Uterus (tissue), 3 donors: ENCODE measurements at regions not wholly inside any gene's neighbourhood (a gene's known extent, or its start where the extent isn't known, plus 50 kb on each side); places are given as distances from the start of the nearest gene placed in this dataset.

Experiments used
- DNase-seq, 2 donors: peaks; one replicate each; pipeline ENCODE4 v3.0.0-alpha.2; 2019 to 2020
- H3K27ac ChIP-seq, 2 donors: fragments of 200-600 bp; sonication (generic); 1 replicate in 1 of 2; 2 replicates in 1 of 2; pipeline ENCODE4 v1.5.1; 2016 to 2018
- H3K27me3 ChIP-seq, 2 donors: fragments of 200-600 bp; sonication (generic); one replicate each; pipeline ENCODE4 v1.5.1; 2018 to 2019; ENCODE audit warnings: control low read depth in 1 of 2
- H3K36me3 ChIP-seq, 2 donors: fragments of 200-600 bp; sonication (generic); one replicate each; pipeline ENCODE4 v1.5.1; 2019; ENCODE audit warnings: control low read depth in 1 of 2
- H3K4me1 ChIP-seq, 2 donors: fragments of 200-600 bp; sonication (generic); one replicate each; pipeline ENCODE4 v1.5.1; 2018 to 2019; ENCODE audit warnings: control low read depth in 1 of 2
- H3K4me3 ChIP-seq, 2 donors: fragments of 200-600 bp; sonication (generic); 1 replicate in 1 of 2; 2 replicates in 1 of 2; pipeline ENCODE4 v1.5.1; 2018 to 2019; ENCODE audit warnings: mild to moderate bottlenecking in 1 of 2
- H3K9me3 ChIP-seq, 2 donors: fragments of 200-600 bp; sonication (generic); one replicate each; pipeline ENCODE4 v1.5.1; 2019; ENCODE audit warnings: control low read depth in 1 of 2
- POLR2A ChIP-seq, 2 donors: fragments of 450-650 bp; IDR thresholded peaks; one replicate each; pipeline ENCODE4 v1.6.1; 2016; ENCODE audit warnings: antibody characterized with exemption in 2 of 2, mild to moderate bottlenecking in 1 of 2, moderate library complexity in 1 of 2
- intact Hi-C: fragments of 100-400 bp; cut with DNase I; formaldehyde crosslinking; loops from one replicate; pipeline ENCODE4 v1.15.1; 2023; ENCODE audit warnings: low total_unique reads
- TF ChIP-seq, protein P1 (sequence below), 4 experiments: fragments of 200-600 bp in 2 of 4; fragments of 450-650 bp in 2 of 4; sonication (generic) in 2 of 4; IDR thresholded peaks; one replicate each; pipeline ENCODE4 v1.5.1; 2016 to 2019; ENCODE audit warnings: antibody characterized with exemption in 4 of 4, mild to moderate bottlenecking in 2 of 4, moderate library complexity in 1 of 4
- donor health status: DM: yes; HTN: yes; CAD: no.

DNA sequence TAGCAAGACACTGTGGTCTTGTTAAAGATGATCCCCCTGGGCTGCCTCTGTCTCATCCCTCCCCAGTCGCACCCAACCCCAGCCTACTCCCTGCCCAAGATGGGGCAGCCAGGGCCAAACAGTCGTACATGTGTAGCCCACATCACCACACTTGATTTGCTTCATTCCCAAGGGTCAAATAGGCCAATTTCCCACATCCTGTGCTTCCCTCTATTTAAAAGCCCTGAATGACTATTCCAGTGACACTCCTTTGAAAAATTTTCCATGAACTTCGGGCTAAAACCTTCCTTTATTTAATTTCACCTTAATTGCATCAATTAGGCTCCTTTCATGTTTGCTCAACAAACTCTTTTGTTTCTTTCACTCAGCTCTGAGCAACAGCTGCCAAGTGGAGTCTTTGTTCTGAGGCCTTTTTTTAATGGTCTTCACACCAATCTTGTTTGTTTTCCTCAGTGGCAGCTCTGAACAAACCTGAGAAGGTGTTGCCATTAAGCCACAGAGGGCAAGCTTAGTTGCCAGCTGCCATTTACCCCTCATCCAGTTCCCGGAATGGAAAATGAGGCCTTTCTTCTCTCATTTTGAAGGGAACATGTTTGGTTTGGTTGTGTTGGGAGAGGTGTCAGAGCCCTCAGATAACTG, 126.9 kb downstream of the APIP start:
- no peak for DNase-seq
- Histone ChIP-seq H3K4me3 (no peak overlapping the region), H3K9me3 (no peaks in the 10 kb centered on the region), H3K36me3 (no peaks in the 10 kb centered on the region), H3K27me3 (no peaks in the 10 kb centered on the region), H3K27ac (no peak overlapping the region), H3K4me1 (no peaks in the 10 kb centered on the region)
- no peak for TF ChIP-seq POLR2A (IDR thresholded peaks at IDR 0.05)
- intact Hi-C loops, result no loop called here

DNA sequence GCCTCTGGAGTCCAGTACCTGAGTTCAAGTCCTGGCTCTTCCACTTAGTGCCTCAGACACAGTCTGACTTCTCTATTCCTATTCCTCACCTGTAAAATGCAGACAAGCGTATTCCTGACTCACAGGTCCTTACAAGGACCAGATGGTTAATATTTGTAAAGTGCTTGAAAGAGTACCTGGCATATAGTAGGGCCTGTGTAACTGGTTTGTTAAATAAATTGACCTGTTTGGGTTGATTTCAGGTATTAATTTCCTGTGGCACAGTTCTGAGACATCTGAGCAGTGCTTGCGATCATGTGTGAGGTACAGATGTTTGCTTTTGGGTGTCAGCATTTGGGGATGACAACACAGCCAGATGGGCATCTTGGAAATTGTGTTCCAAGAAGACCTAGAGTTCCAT, 127.5 kb downstream of the APIP start:
- Histone ChIP-seq H3K9me3 (no peaks in the 10 kb centered on the region), H3K27me3 (no peaks in the 10 kb centered on the region), H3K27ac (no peak overlapping the region), H3K4me3 (no peak overlapping the region), H3K4me1 (no peaks in the 10 kb centered on the region), H3K36me3 (no peaks in the 10 kb centered on the region)
- TF ChIP-seq, protein P1, sequence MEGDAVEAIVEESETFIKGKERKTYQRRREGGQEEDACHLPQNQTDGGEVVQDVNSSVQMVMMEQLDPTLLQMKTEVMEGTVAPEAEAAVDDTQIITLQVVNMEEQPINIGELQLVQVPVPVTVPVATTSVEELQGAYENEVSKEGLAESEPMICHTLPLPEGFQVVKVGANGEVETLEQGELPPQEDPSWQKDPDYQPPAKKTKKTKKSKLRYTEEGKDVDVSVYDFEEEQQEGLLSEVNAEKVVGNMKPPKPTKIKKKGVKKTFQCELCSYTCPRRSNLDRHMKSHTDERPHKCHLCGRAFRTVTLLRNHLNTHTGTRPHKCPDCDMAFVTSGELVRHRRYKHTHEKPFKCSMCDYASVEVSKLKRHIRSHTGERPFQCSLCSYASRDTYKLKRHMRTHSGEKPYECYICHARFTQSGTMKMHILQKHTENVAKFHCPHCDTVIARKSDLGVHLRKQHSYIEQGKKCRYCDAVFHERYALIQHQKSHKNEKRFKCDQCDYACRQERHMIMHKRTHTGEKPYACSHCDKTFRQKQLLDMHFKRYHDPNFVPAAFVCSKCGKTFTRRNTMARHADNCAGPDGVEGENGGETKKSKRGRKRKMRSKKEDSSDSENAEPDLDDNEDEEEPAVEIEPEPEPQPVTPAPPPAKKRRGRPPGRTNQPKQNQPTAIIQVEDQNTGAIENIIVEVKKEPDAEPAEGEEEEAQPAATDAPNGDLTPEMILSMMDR (IDR thresholded peaks at IDR 0.05), result no peak
- TF ChIP-seq POLR2A (IDR thresholded peaks at IDR 0.05), result no peak
- DNase-seq, result no peak
- intact Hi-C loops, result no loop called here

DNA sequence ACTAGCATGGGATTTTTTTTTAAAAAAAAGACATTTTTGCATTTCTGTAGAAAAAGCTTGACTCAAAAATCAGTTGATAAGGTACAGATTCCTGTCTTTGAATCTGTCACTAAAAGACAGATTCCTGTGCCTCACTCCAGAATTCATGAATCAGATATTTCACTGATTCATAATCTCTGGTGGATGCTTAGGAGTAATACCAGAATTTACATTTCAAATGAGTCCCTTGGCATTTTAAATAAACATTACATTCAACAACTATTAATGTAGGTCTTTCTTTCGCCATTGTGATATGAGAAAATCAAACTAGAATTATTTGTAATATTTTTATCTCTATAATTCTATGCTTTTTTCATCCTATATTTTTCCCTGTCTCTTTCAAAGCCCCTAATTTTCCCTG, 128.3 kb downstream of the APIP start:
- TF ChIP-seq, protein P1 (IDR thresholded peaks at IDR 0.05), result no peak
- TF ChIP-seq POLR2A (IDR thresholded peaks at IDR 0.05), result no peak
- H3K27ac ChIP-seq, result no peak overlapping the region
- DNase-seq, result no peak
- H3K36me3 ChIP-seq, result no peaks in the 10 kb centered on the region
- H3K9me3 ChIP-seq, result no peaks in the 10 kb centered on the region
- H3K4me1 ChIP-seq, result no peaks in the 10 kb centered on the region
- H3K27me3 ChIP-seq, result no peaks in the 10 kb centered on the region
- intact Hi-C loops, result no loop called here
- H3K4me3 ChIP-seq, result no peak overlapping the region

DNA sequence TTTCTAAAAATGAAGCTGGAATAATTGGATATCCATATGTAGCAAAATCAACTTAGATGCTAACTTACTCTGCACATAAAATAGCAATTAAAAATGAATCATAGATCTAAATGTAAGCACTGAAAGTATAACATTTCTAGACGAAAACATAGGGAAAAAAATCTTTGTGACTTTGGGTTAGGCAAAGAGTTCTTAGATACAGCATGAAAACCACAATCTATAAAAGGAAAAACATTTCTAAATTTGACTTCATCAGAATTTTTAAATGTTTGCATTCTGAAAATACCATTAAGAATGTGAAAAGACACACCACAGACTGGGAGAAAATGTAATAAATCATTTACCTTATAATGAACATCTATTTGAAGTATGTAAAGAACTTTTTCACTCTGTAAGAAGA, 128.8 kb downstream of the APIP start:
- Histone ChIP-seq H3K27me3 (no peaks in the 10 kb centered on the region), H3K9me3 (no peaks in the 10 kb centered on the region), H3K4me1 (no peaks in the 10 kb centered on the region), H3K4me3 (no peak overlapping the region), H3K27ac (no peak overlapping the region), H3K36me3 (no peaks in the 10 kb centered on the region)
- TF ChIP-seq POLR2A (IDR thresholded peaks at IDR 0.05), result no peak
- TF ChIP-seq, protein P1 (IDR thresholded peaks at IDR 0.05), result no peak
- no peak for DNase-seq
- intact Hi-C loops, result no loop called here

DNA sequence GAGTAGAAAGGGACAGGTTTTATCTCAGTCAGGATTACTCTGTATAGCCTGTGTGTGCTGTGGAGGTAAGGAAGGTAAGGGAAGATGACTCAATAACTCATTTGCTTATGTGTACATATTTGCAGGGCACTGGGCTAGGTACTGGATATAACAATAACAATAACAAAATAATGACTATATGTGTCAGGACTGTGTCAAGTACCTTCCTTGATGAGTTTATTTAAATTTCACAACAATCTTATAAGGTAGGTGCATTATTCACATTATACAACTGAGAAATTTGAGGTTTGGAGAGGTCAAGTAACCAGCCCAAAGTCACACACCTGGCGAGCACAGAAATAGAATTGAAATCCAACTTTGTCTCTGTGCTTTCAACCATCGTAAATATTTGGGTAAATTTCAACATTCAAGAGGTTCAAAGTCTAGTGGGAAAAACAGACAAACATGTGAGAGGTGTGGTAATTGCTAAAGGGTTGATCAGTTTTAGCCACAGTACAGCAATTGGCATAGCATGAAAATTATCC, 131.8 kb downstream of the APIP start:
- TF ChIP-seq, protein P1 (IDR thresholded peaks at IDR 0.05), result no peak
- no peak for TF ChIP-seq POLR2A (IDR thresholded peaks at IDR 0.05)
- Histone ChIP-seq H3K4me1 (no peaks in the 10 kb centered on the region), H3K4me3 (no peak overlapping the region), H3K27me3 (no peaks in the 10 kb centered on the region), H3K27ac (no peak overlapping the region), H3K9me3 (no peaks in the 10 kb centered on the region), H3K36me3 (no peaks in the 10 kb centered on the region)
- DNase-seq, result no peak
- intact Hi-C loops, result no loop called here
